Epithelial cell of esophagus (primary cell): ENCODE measurements at regions not wholly inside any gene's neighbourhood (a gene's known extent, or its start where the extent isn't known, plus 50 kb on each side); places are given as distances from the start of the nearest gene placed in this dataset.

Source experiments
- DNase-seq: peaks from one replicate; pipeline ENCODE4 v3.0.0; 2010; ENCODE audit warnings: low read depth
- H3K4me3 ChIP-seq: 2 replicates; pipeline ENCODE4 v1.5.1; 2011; ENCODE audit warnings: mild to moderate bottlenecking, low read length, control low read depth
- CTCF ChIP-seq: IDR thresholded peaks from 2 replicates; pipeline ENCODE4 v1.5.1; 2011; ENCODE audit warnings: low read depth, mild to moderate bottlenecking, low read length, control low read depth, inconsistent platforms; ENCODE audit not compliant: insufficient read depth; ENCODE audit errors: missing control alignments

- DNase-seq = no peak
- no peak overlapping the region for H3K4me3 ChIP-seq
- TF ChIP-seq CTCF = no peak
These were observed 143.7 kb upstream of the MPHOSPH6 start for GRCh38 chr16:82313754-82314153.

GRCh38 chr16:82311528-82311927 is 141.5 kb upstream of the MPHOSPH6 start:
- H3K4me3 ChIP-seq = no peak overlapping the region
- TF ChIP-seq CTCF = no peak
- DNase-seq = no peak

GRCh38 chr16:82302042-82302727 is 132.2 kb upstream of the MPHOSPH6 start:
- no peak for DNase-seq
- TF ChIP-seq CTCF = no peak
- no peak overlapping the region for H3K4me3 ChIP-seq

GRCh38 chr16:82301146-82301755 is 131.2 kb upstream of the MPHOSPH6 start:
- TF ChIP-seq CTCF = no peak
- DNase-seq = no peak
- H3K4me3 ChIP-seq = no peak overlapping the region

- no peak for DNase-seq
- TF ChIP-seq CTCF = no peak
- H3K4me3 ChIP-seq = no peak overlapping the region
These were observed 130.4 kb upstream of the MPHOSPH6 start for GRCh38 chr16:82300374-82300951.

- DNase-seq = no peak
- no peak for TF ChIP-seq CTCF
- H3K4me3 ChIP-seq = no peak overlapping the region
These were observed 128.4 kb upstream of the MPHOSPH6 start for GRCh38 chr16:82298472-82298871.
